Stimulated activated CD8-positive, alpha-beta memory T cell treated with anti-CD3 and anti-CD28 coated beads, Interleukin-4, amount 100 ng/mL, for 1 hour (primary cell): ENCODE measurements at regions not wholly inside any gene's neighbourhood (a gene's known extent, or its start where the extent isn't known, plus 50 kb on each side); places are given as distances from the start of the nearest gene placed in this dataset.

Source experiments
- DNase-seq, 2 donors: peaks; one replicate each; pipeline ENCODE4 v3.0.0-alpha.2; 2020; ENCODE audit warnings: low read depth in 2 of 2, low spot score in 1 of 2

GRCh38 chr12:91811481-91812287 lies 334.0 kb downstream of the BTG1 start:
- DNase-seq = peak; percentile 58 to 70

GRCh38 chr12:91810531-91811451 lies 334.9 kb downstream of the BTG1 start:
- no peak for DNase-seq

- DNase-seq = no peak
Observed at GRCh38 chr12:91810077-91810476, 335.6 kb downstream of the BTG1 start.

GRCh38 chr12:91805031-91805430 lies 340.6 kb downstream of the BTG1 start:
- no peak for DNase-seq

- no peak for DNase-seq
Observed at GRCh38 chr12:91804533-91804932, 341.1 kb downstream of the BTG1 start.

- DNase-seq = no peak
Observed at GRCh38 chr12:91801048-91801447, 344.6 kb downstream of the BTG1 start.

GRCh38 chr12:91793676-91794075 lies 352.0 kb downstream of the BTG1 start:
- no peak for DNase-seq

GRCh38 chr12:91792597-91792996 lies 353.0 kb downstream of the BTG1 start:
- DNase-seq = no peak

GRCh38 chr12:91786499-91787272 lies 359.0 kb downstream of the BTG1 start:
- DNase-seq = no peak

GRCh38 chr12:91785655-91786498 lies 359.8 kb downstream of the BTG1 start:
- DNase-seq = no peak

GRCh38 chr12:91781114-91781513 lies 364.5 kb downstream of the BTG1 start:
- DNase-seq = no peak

GRCh38 chr12:91778938-91779400 lies 366.7 kb downstream of the BTG1 start:
- DNase-seq = no peak

- no peak for DNase-seq
Observed at GRCh38 chr12:91778091-91778832, 367.4 kb downstream of the BTG1 start.

- DNase-seq = no peak
Observed at GRCh38 chr12:91777268-91777992, 368.2 kb downstream of the BTG1 start.

GRCh38 chr12:91774434-91774921 lies 371.2 kb downstream of the BTG1 start:
- no peak for DNase-seq

- no peak for DNase-seq
Observed at GRCh38 chr12:91773749-91774429, 371.8 kb downstream of the BTG1 start.

- no peak for DNase-seq
Observed at GRCh38 chr12:91772411-91772810, 373.2 kb downstream of the BTG1 start.

- no peak for DNase-seq
Observed at GRCh38 chr12:91769736-91770135, 375.9 kb downstream of the BTG1 start.
